NCI-H1105 treated with DMSO at 0.1 percent for 48 hours (cell line): ENCODE measurements at regions not wholly inside any gene's neighbourhood (a gene's known extent, or its start where the extent isn't known, plus 50 kb on each side); places are given as distances from the start of the nearest gene placed in this dataset.

ENCODE experiments used
- DNase-seq: peaks from one replicate; lab custom pipeline; 2025; lab: John Stamatoyannopoulos, UW

DNA sequence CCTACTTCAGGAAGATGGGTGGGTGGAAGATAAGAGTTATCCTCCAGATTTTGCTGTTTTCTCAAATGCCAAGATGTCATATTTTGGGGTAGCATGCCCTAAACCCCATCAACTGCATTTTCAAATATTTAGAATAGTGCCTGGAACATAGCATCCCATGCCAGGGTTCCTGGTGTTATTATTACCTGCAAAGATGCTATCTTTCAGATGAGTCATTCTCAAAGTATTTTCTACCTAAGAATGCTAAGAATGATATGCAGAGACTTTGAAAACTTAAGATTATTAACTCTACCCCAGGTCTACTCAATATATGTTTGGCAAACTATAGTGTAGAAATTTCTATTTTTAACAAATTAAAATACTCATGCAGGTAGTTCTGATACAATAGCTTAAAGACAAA is 934.3 kb upstream of the SLIT2 start:
- no peak for DNase-seq

DNA sequence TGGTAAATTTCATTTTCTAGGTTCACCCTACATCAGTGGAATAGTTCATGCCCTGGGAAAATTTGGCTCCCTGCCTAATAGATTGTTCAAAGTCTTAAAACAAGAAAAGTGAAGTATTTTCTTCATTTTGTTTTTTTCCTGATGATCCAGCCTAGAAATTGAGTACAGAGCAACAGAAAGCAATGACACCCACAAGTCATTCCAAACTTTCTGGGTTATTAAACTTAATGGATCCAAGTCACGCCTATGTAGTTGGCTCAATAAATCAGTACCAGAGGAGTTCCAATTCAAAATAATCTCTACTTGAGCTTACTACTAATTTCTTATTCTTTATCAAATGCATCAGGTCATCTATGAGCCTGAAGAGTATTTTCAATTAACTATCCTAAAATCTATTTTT is 937.6 kb upstream of the SLIT2 start:
- DNase-seq, result no peak

DNA sequence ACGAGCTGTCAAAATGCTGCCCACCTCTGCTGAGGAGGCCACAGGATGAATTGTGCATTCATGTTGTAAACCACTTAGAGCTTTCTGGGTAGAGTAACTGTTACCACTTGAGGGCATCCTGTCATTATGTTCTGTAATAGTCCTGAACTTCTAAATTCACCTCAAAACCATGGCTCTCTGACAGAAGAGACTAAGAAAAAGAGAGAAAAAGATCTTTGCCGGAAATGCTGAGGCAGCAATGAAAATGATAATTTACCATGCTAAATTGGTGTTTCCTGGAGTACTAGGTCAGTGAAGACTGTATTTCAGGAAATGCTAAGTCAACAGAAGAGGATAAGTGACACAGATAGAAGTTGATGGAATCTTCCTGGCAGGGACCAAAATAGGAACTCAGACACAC is 942.3 kb upstream of the SLIT2 start:
- peak; percentile 2 for DNase-seq

- no peak for DNase-seq
Observed at GRCh38 chr4:19304028-19304427, 947.7 kb upstream of the SLIT2 start.

GRCh38 chr4:19301527-19301926 is 950.2 kb upstream of the SLIT2 start:
- no peak for DNase-seq

- no peak for DNase-seq
Observed at GRCh38 chr4:19300213-19300612, 951.5 kb upstream of the SLIT2 start.

GRCh38 chr4:19298998-19299397 is 952.7 kb upstream of the SLIT2 start:
- DNase-seq, result no peak

DNA sequence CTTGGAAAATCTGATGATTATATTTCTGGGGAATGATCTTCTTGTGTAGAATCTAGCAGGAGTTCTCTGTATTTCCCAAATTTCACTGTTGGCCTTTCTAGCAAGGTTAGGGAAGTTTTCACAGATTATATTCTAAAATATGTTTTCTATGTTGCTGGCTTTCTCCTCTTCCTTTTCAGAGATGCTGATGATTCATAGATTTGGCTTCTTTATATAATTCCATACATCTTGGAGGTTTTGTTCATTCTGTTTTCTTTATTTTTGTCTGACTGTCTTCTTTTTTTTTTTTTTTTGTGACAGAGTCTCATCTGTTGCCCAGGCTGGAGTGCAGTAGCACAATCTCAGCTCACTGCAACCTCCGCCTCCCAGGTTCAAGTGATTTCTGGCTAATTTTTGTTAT is 957.9 kb upstream of the SLIT2 start:
- no peak for DNase-seq

- DNase-seq, result no peak
Observed at GRCh38 chr4:19293080-19293479, 958.6 kb upstream of the SLIT2 start.

DNA sequence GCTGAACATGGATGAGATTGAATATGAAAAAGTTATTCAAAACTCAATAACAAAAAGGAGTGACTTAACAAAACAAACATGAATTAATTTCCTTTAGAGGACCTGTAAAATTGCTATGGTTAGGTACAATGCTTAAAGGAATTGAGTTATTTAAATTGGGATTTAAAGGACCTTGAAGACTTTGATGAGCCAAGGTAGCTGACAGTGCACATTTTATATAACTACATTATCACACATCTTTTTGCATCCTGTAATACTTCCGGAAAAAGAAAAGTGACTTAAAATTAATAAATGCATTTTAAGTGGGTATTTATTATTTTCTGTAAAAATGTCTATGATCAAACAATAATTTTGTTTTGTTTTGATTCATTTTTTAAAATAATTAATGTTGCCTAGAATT is 964.8 kb upstream of the SLIT2 start:
- no peak for DNase-seq

GRCh38 chr4:19285146-19285545 is 966.6 kb upstream of the SLIT2 start:
- no peak for DNase-seq

- DNase-seq, result no peak
Observed at GRCh38 chr4:19278665-19279064, 973.0 kb upstream of the SLIT2 start.

- DNase-seq, result no peak
Observed at GRCh38 chr4:19266566-19266965, 985.1 kb upstream of the SLIT2 start.

- DNase-seq, result no peak
Observed at GRCh38 chr4:19262467-19262866, 989.2 kb upstream of the SLIT2 start.

- no peak for DNase-seq
Observed at GRCh38 chr4:19260346-19260745, 991.4 kb upstream of the SLIT2 start.

DNA sequence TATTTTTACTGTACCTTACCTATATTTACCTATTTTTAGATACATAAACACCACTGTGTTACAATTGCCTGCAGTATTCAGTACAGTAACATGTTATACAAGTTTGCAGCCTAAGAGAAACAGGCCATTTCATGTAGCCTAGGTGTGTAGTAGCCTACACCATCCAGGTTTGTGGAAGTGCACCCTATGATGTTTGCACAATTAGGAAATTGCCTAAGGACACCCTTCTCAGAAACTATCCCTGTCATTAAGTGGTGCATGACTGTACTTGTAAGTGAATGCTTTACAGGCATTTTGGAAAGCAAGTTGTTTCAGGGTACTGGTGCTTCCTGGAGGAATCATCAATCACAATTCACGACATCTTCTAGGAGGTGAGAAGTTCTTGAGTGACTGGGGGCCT is 991.8 kb upstream of the SLIT2 start:
- no peak for DNase-seq

- no peak for DNase-seq
Observed at GRCh38 chr4:19256823-19257222, 994.9 kb upstream of the SLIT2 start.

GRCh38 chr4:19254486-19254885 is 997.2 kb upstream of the SLIT2 start:
- DNase-seq, result no peak

GRCh38 chr4:19248023-19248422 is 1003.7 kb upstream of the SLIT2 start:
- DNase-seq, result no peak

- DNase-seq, result no peak
Observed at GRCh38 chr4:19241895-19242294, 1009.8 kb upstream of the SLIT2 start.

DNA sequence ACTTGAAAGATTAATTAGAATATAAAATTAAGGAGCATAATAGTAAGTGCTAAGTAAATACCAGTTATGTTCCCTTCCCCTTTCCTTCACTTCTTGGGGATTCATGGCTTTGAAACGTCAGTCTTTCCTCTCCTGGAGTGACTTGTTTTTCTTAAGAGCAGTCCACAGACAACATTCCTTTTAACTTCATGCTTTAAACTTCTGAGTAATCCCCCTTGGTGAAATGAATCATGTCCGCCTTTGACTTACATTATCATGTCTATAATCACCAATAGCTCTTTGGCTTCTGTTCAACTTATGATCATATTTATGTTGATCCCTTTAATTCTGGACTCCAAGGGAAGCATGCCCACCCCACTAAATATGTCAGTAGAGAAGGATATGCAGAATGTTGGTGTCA is 1012.1 kb upstream of the SLIT2 start:
- no peak for DNase-seq

- no peak for DNase-seq
Observed at GRCh38 chr4:19236473-19236872, 1015.2 kb upstream of the SLIT2 start.

DNA sequence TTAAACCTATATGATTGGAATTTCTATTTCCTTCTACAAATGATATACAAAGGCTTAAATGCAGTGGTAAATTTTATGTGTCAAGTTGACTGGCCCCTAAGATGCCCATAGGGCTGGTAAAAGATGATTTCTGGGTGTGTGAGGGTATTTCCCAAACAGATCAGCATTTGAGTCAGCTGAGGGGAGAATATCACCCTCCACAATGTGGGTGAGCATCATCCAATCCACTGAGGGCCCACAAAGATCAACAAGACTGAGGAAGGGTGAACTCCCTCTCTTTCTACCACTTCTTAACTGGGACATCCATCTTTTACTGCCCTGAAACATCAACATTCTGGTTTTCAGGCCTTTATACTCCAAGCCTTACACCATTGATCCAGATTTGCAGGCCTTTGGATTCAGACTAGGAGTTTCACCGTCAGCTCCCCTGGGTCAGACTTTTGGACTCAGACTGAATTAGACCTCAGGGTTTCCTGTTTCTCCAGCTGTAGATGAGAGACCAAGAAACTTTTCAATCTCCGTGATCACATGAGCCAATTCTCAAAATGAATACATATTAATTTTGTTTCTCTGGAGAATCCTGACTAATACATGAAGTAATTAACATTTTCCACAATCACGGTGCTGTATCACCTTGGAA is 1020.7 kb upstream of the SLIT2 start:
- no peak for DNase-seq

GRCh38 chr4:19227701-19228100 is 1024.0 kb upstream of the SLIT2 start:
- DNase-seq, result no peak

DNA sequence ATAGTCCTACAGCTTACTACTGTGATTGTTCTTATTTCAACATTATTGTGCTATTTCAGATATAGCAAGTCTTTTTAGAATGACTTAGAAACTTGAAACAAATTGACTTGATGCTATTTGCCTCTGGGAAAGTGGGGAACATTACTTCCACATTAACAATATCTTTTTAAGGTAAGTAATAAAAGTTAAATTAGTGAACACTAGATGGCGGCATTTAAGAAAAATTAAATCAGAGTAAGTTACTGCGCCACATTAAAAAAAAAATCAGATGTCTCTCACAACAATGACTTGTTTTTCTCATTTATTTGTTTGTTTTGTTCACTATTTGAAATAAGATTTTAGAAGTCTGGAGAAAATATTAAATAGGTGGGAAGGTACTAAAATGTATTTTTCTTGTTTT is 1026.9 kb upstream of the SLIT2 start:
- peak; percentile 51 for DNase-seq
